ENCODE measurements at regions not wholly inside any gene's neighbourhood (a gene's known extent, or its start where the extent isn't known, plus 50 kb on each side); places are given as distances from the start of the nearest gene placed in this dataset.

- Histone ChIP-seq H3K4me1 (ENCODE audit: insufficient read depth, low read length) (no peaks in the 10 kb centered on the region), H3K36me3 (ENCODE audit: insufficient read depth, low read length) (no peaks in the 10 kb centered on the region), H3K4me3 (ENCODE audit: low read length) (no peak overlapping the region), H3K9me3 (ENCODE audit: control insufficient read depth in 1 of 2, insufficient read depth in 1 of 2, low read length in 2 of 2) (no peaks in the 10 kb centered on the region), H3K27me3 (ENCODE audit: control insufficient read depth in 1 of 2, insufficient read depth in 2 of 2, low read length in 2 of 2) (no peaks in the 10 kb centered on the region), H3K27ac (ENCODE audit: low read depth in 1 of 2, low read length in 2 of 2) (no peak overlapping the region)
- POLR2A ChIA-PET, result no interaction called here
- Mint-ChIP-seq H3K27ac (no peak overlapping the region), H3K4me1 (ENCODE audit: low read depth) (no peaks in the 10 kb centered on the region), H3K36me3 (ENCODE audit: low read depth) (no peaks in the 10 kb centered on the region), H3K27me3 (no peaks in the 10 kb centered on the region), H3K4me3 (no peak overlapping the region), H3K9me3 (no peaks in the 10 kb centered on the region)
- ATAC-seq (ENCODE audit: poor library complexity) (no peak), DNase-seq (no peak)
- CTCF ChIA-PET, result no interaction called here
- no peak for TF ChIP-seq CTCF (IDR thresholded peaks at IDR 0.05)
- intact Hi-C loops (cut with DNase I, micrococcal nuclease), result no loop called here
Observed at GRCh38 chr2:220182790-220183189, 555.4 kb downstream of the SLC4A3 start.

- DNase-seq (no peak), ATAC-seq (ENCODE audit: poor library complexity) (no peak)
- Histone ChIP-seq H3K4me1 (ENCODE audit: insufficient read depth, low read length) (no peaks in the 10 kb centered on the region), H3K9me3 (ENCODE audit: control insufficient read depth in 1 of 2, insufficient read depth in 1 of 2, low read length in 2 of 2) (no peaks in the 10 kb centered on the region), H3K36me3 (ENCODE audit: insufficient read depth, low read length) (no peaks in the 10 kb centered on the region), H3K27ac (ENCODE audit: low read depth in 1 of 2, low read length in 2 of 2) (no peak overlapping the region), H3K4me3 (ENCODE audit: low read length) (no peak overlapping the region), H3K27me3 (ENCODE audit: control insufficient read depth in 1 of 2, insufficient read depth in 2 of 2, low read length in 2 of 2) (no peaks in the 10 kb centered on the region)
- no peaks in the 10 kb centered on the region for H3K27me3 Mint-ChIP-seq
- H3K4me3 Mint-ChIP-seq, result no peak overlapping the region
- no peaks in the 10 kb centered on the region for H3K36me3 Mint-ChIP-seq (ENCODE audit: low read depth)
- H3K4me1 Mint-ChIP-seq (ENCODE audit: low read depth), result no peaks in the 10 kb centered on the region
- intact Hi-C loops (cut with DNase I, micrococcal nuclease), result no loop called here
- no peak overlapping the region for H3K27ac Mint-ChIP-seq
- TF ChIP-seq CTCF (IDR thresholded peaks at IDR 0.05), result no peak
- CTCF ChIA-PET, result no interaction called here
- POLR2A ChIA-PET, result no interaction called here
- H3K9me3 Mint-ChIP-seq, result peaks cover 2% of the 10 kb centered on the region
Observed at GRCh38 chr2:220185766-220186305, 558.4 kb downstream of the SLC4A3 start.

- POLR2A ChIA-PET, result no interaction called here
- Mint-ChIP-seq H3K4me3 (no peak overlapping the region), H3K27me3 (no peaks in the 10 kb centered on the region), H3K27ac (no peak overlapping the region), H3K36me3 (ENCODE audit: low read depth) (no peaks in the 10 kb centered on the region), H3K9me3 (peaks cover 2% of the 10 kb centered on the region), H3K4me1 (ENCODE audit: low read depth) (no peaks in the 10 kb centered on the region)
- DNase-seq, result no peak
- H3K9me3 ChIP-seq (ENCODE audit: control insufficient read depth in 1 of 2, insufficient read depth in 1 of 2, low read length in 2 of 2), result peaks cover 0 to 12% of the 10 kb centered on the region in 2 experiments
- no peak for ATAC-seq (ENCODE audit: poor library complexity)
- no peak overlapping the region for H3K27ac ChIP-seq (ENCODE audit: low read depth in 1 of 2, low read length in 2 of 2)
- CTCF ChIA-PET, result interaction anchor here (1.0 kb wide), 1 partner anchor 30 kb away, joined by 3 read pairs; no protein-coding TSS in a partner anchor
- TF ChIP-seq CTCF (IDR thresholded peaks at IDR 0.05), result no peak
- H3K4me1 ChIP-seq (ENCODE audit: insufficient read depth, low read length), result no peaks in the 10 kb centered on the region
- H3K27me3 ChIP-seq (ENCODE audit: control insufficient read depth in 1 of 2, insufficient read depth in 2 of 2, low read length in 2 of 2), result no peaks in the 10 kb centered on the region
- H3K4me3 ChIP-seq (ENCODE audit: low read length), result no peak overlapping the region
- no peaks in the 10 kb centered on the region for H3K36me3 ChIP-seq (ENCODE audit: insufficient read depth, low read length)
- intact Hi-C loops (cut with DNase I, micrococcal nuclease), result no loop called here
Observed at GRCh38 chr2:220188031-220188430, 560.6 kb downstream of the SLC4A3 start.
